K562 (cell line): ENCODE measurements at regions not wholly inside any gene's neighbourhood (a gene's known extent, or its start where the extent isn't known, plus 50 kb on each side); places are given as distances from the start of the nearest gene placed in this dataset.

ENCODE experiments used
- CHCHD3 ChIP-seq: fragments of 250-450 bp; sonication (Bioruptor Pico); IDR thresholded peaks from 2 replicates; pipeline ENCODE4 v2.1.2; 2022; ENCODE audit warnings: mild to moderate bottlenecking
- E2F6 ChIP-seq, 2 experiments: IDR thresholded peaks; 2 replicates each; pipeline ENCODE4 v1.6.1; 2011; ENCODE audit warnings: borderline replicate concordance in 1 of 2, control low read depth in 1 of 2, low read depth in 1 of 2, low read length in 1 of 2, mild to moderate bottlenecking in 1 of 2, mixed read lengths in 1 of 2, moderate library complexity in 1 of 2; ENCODE audit not compliant: insufficient read depth in 1 of 2, insufficient read length in 1 of 2, poor library complexity in 1 of 2, severe bottlenecking in 1 of 2; ENCODE audit errors: extremely low read depth in 1 of 2
- IRF2 ChIP-seq: sonication (generic); formaldehyde crosslinking; IDR thresholded peaks from 2 replicates; pipeline ENCODE4 v1.8.1; 2022; ENCODE audit warnings: mild to moderate bottlenecking, missing genetic modification reagents
- NELFE ChIP-seq: IDR thresholded peaks from 2 replicates; pipeline ENCODE4 v1.6.1; 2011; ENCODE audit warnings: mild to moderate bottlenecking; ENCODE audit not compliant: insufficient read depth, insufficient read length
- YY1 ChIP-seq, 3 experiments: IDR thresholded peaks; 2 replicates each; pipeline ENCODE4 v1.6.1; 2011; ENCODE audit warnings: low read length in 2 of 3, mild to moderate bottlenecking in 2 of 3, moderate library complexity in 2 of 3, borderline replicate concordance in 1 of 3, control low read depth in 1 of 3, low read depth in 1 of 3; ENCODE audit not compliant: insufficient read depth in 3 of 3, insufficient replicate concordance in 2 of 3, control insufficient read depth in 1 of 3, insufficient read length in 1 of 3; ENCODE audit errors: extremely low read depth in 1 of 3
- ZBTB26 ChIP-seq: fragments of 450-650 bp; formaldehyde crosslinking; IDR thresholded peaks from 2 replicates; pipeline ENCODE4 v1.4.0; 2022; ENCODE audit warnings: missing genetic modification characterization
- ZHX1 ChIP-seq: fragments of 150-350 bp; conservative IDR thresholded peaks from 2 replicates; pipeline ENCODE4 v1.6.1; 2014; ENCODE audit warnings: low read length

GRCh38 chr18:41266616-41267015, 688.4 kb upstream of the PIK3C3 start:
- no peak for TF ChIP-seq YY1 (IDR thresholded peaks at IDR 0.05; ENCODE audit: borderline replicate concordance in 1 of 3, control insufficient read depth in 1 of 3, extremely low read depth in 1 of 3, insufficient read depth in 3 of 3, insufficient read length in 1 of 3, insufficient replicate concordance in 2 of 3, low read depth in 1 of 3, low read length in 2 of 3)
- no peak for TF ChIP-seq ZBTB26 (CRISPR knock-in tag)
- no peak for TF ChIP-seq IRF2 (CRISPR knock-in tag)
- no peak for TF ChIP-seq ZHX1
- no peak for TF ChIP-seq E2F6 (IDR thresholded peaks at IDR 0.05; ENCODE audit: borderline replicate concordance in 1 of 2, extremely low read depth in 1 of 2, insufficient read depth in 1 of 2, insufficient read length in 1 of 2, low read depth in 1 of 2, low read length in 1 of 2, poor library complexity in 1 of 2, severe bottlenecking in 1 of 2)
- TF ChIP-seq CHCHD3 (CRISPR knock-in tag): no peak
- no peak for TF ChIP-seq NELFE
